Karpas-422 (cell line): ENCODE measurements at regions not wholly inside any gene's neighbourhood (a gene's known extent, or its start where the extent isn't known, plus 50 kb on each side); places are given as distances from the start of the nearest gene placed in this dataset.

Source experiments
- DNase-seq: peaks from one replicate; pipeline ENCODE4 v3.0.0-alpha.2; 2015
- H2AFZ ChIP-seq: fragments of 200-600 bp; sonication (generic); 2 replicates; pipeline ENCODE4 v1.6.1; 2014; ENCODE audit warnings: antibody characterized with exemption, low read length, mixed read lengths
- H3K27ac ChIP-seq: fragments of 200-600 bp; sonication (generic); 2 replicates; pipeline ENCODE4 v1.5.1; 2014; ENCODE audit warnings: mild to moderate bottlenecking, low read length, moderate library complexity
- H3K27me3 ChIP-seq: fragments of 200-600 bp; sonication (generic); 2 replicates; pipeline ENCODE4 v1.6.1; 2014; ENCODE audit warnings: low read length, mixed read lengths
- H3K36me3 ChIP-seq: fragments of 200-600 bp; sonication (generic); 2 replicates; pipeline ENCODE4 v1.6.1; 2014; ENCODE audit warnings: low read length, mixed read lengths; ENCODE audit not compliant: insufficient read depth
- H3K4me1 ChIP-seq: fragments of 200-600 bp; sonication (generic); 2 replicates; pipeline ENCODE4 v1.6.1; 2014; ENCODE audit warnings: mild to moderate bottlenecking, low read length, mixed read lengths
- H3K4me2 ChIP-seq: fragments of 200-600 bp; sonication (generic); 2 replicates; pipeline ENCODE4 v1.6.1; 2014; ENCODE audit warnings: low read length, low read depth, mild to moderate bottlenecking; ENCODE audit not compliant: poor library complexity, severe bottlenecking
- H3K4me3 ChIP-seq: fragments of 200-600 bp; sonication (generic); 2 replicates; pipeline ENCODE4 v1.5.1; 2014; ENCODE audit warnings: mild to moderate bottlenecking, antibody characterized with exemption, low read length, mixed read lengths
- H3K79me2 ChIP-seq: fragments of 200-600 bp; sonication (generic); 2 replicates; pipeline ENCODE4 v1.6.1; 2014; ENCODE audit warnings: mild to moderate bottlenecking, low read length, mixed read lengths
- H3K9ac ChIP-seq: fragments of 200-600 bp; sonication (generic); 2 replicates; pipeline ENCODE4 v1.6.0; 2014; ENCODE audit warnings: low read length
- H3K9me2 ChIP-seq: fragments of 200-600 bp; sonication (generic), shearing (Covaris generic); replicated peaks from 2 replicates; pipeline ENCODE4 v1.6.0; 2014; ENCODE audit warnings: mild to moderate bottlenecking, low read length, moderate library complexity; ENCODE audit not compliant: insufficient read depth
- H3K9me3 ChIP-seq: fragments of 300-700, 200-600 bp; sonication (generic); 2 replicates; pipeline ENCODE4 v1.6.1; 2014; ENCODE audit warnings: low read length, mixed read lengths
- H4K20me1 ChIP-seq: fragments of 200-600 bp; sonication (generic); 2 replicates; pipeline ENCODE4 v1.6.1; 2014; ENCODE audit warnings: mild to moderate bottlenecking, antibody characterized with exemption, low read length, low read depth; ENCODE audit not compliant: insufficient read depth

DNA sequence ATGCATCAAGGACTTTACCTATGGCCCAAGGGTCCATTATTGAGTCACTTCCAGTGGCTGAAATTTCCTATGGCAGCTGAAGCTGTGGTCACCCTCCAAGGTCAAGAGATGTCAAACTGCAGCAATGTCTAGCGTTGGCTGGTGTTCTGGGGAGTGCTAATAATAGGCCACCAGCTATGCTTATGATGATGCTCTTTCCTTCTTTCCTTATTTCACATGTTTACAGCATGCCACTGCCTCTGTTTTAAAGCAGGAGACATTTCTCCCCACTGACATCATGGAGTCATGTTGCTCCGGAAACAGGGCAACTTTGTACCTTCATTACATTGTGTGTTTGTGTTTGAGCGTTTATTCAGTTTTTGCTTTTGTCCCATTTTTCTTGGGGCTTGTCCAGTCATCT, 62.6 kb upstream of the CYYR1 start:
- no peaks in the 10 kb centered on the region for H3K79me2 ChIP-seq
- no peak overlapping the region for H3K4me2 ChIP-seq
- H4K20me1 ChIP-seq = no peaks in the 10 kb centered on the region
- H3K27ac ChIP-seq = no peak overlapping the region
- no peaks in the 10 kb centered on the region for H3K9me2 ChIP-seq
- DNase-seq = no peak
- no peak overlapping the region for H3K4me3 ChIP-seq
- no peaks in the 10 kb centered on the region for H3K36me3 ChIP-seq
- H3K4me1 ChIP-seq = no peaks in the 10 kb centered on the region
- H3K27me3 ChIP-seq = no peaks in the 10 kb centered on the region
- peaks cover 30% of the 10 kb centered on the region for H3K9me3 ChIP-seq
- no peak overlapping the region for H3K9ac ChIP-seq
- no peak overlapping the region for H2AFZ ChIP-seq

DNA sequence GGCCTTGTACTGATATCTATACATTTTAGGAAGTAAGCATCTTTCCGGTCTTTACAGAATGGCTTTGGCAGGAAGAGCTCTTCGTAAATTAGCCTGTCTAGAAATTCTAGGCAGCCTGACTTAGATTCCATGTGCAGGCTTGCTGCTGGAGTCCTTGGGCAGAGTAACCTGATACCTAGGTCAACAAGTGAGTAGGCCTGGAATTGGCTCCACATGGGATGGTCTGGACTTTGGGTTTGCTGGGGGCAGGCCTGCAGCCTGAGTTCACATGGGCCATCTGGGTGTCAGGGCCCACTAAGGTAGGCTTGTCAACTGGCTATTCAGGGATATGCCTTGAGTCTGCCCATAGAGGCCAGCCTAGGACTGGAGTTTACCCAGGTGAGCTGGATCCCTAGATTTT, 59.6 kb upstream of the CYYR1 start:
- Histone ChIP-seq H3K27me3 (no peaks in the 10 kb centered on the region), H2AFZ (no peak overlapping the region), H4K20me1 (no peaks in the 10 kb centered on the region), H3K36me3 (no peaks in the 10 kb centered on the region), H3K79me2 (no peaks in the 10 kb centered on the region), H3K4me1 (no peaks in the 10 kb centered on the region), H3K4me2 (no peak overlapping the region), H3K9me2 (no peaks in the 10 kb centered on the region), H3K4me3 (no peak overlapping the region), H3K9me3 (peaks cover 25% of the 10 kb centered on the region), H3K9ac (no peak overlapping the region), H3K27ac (no peak overlapping the region)
- no peak for DNase-seq

DNA sequence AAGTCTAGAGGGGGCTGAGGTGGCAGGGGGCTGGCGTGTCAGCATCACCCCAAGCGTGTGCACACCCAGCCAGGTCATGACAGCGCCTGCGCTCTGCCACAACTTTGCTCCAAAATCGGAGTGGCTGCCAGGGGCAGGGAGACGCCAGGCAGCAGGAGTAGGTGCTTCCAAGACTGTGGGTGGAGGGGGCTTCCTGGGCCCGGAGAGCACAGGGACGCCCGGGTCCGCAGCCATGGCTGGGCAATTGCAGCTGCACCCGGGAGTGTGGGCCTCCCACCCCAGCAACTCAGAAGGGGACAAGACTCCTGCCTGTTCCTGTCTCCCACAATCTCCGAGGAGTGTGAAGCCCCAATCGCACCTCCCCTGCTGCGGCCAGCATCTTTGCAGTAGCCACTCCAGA, 53.1 kb upstream of the CYYR1 start:
- H4K20me1 ChIP-seq = no peaks in the 10 kb centered on the region
- no peaks in the 10 kb centered on the region for H3K27me3 ChIP-seq
- H3K27ac ChIP-seq = no peak overlapping the region
- no peak for DNase-seq
- peaks cover 22% of the 10 kb centered on the region for H3K9me3 ChIP-seq
- no peaks in the 10 kb centered on the region for H3K4me1 ChIP-seq
- H3K4me3 ChIP-seq = no peak overlapping the region
- no peak overlapping the region for H3K4me2 ChIP-seq
- H3K9me2 ChIP-seq = no peaks in the 10 kb centered on the region
- H2AFZ ChIP-seq = no peak overlapping the region
- no peak overlapping the region for H3K9ac ChIP-seq
- no peaks in the 10 kb centered on the region for H3K79me2 ChIP-seq
- no peaks in the 10 kb centered on the region for H3K36me3 ChIP-seq

DNA sequence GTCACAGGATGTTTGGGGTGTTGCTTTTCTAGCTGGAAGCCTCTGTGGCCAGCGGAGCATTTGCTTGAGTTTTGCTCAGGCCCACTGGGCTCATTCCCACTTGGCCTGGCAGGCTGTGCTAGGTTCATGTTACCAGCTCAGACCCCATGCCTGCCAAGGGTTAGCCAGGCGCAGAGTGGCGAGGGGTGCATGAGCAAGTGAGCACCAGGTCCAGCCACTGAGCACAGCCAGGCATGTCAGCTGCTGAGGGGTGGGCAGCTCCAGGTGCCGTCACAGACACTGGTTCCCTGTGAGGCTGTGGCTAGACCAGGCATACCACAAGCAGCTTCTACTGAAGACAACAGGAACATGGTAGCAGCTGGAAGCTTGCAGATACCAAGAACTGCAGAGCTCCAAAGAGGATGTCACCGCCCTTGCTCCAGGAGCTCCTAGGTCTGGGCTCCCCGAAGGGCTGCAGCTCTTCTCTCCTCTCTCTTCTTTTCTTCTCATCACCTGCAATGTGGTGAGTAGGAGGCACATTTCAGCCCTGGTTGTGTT, 52.0 kb upstream of the CYYR1 start:
- Histone ChIP-seq H3K36me3 (no peaks in the 10 kb centered on the region), H2AFZ (no peak overlapping the region)
- DNase-seq = no peak

More for the DNA sequence above, 52.0 kb upstream of the CYYR1 start:
- no peak overlapping the region for H3K4me2 ChIP-seq
- H3K4me1 ChIP-seq = no peaks in the 10 kb centered on the region
- H3K79me2 ChIP-seq = no peaks in the 10 kb centered on the region
- H4K20me1 ChIP-seq = no peaks in the 10 kb centered on the region
- peaks cover 22% of the 10 kb centered on the region for H3K9me3 ChIP-seq
- H3K27ac ChIP-seq = no peak overlapping the region
- H3K27me3 ChIP-seq = no peaks in the 10 kb centered on the region
- no peak overlapping the region for H3K9ac ChIP-seq
- no peak overlapping the region for H3K4me3 ChIP-seq
- no peaks in the 10 kb centered on the region for H3K9me2 ChIP-seq
